CD14-positive monocyte (primary cell): ENCODE measurements at regions not wholly inside any gene's neighbourhood (a gene's known extent, or its start where the extent isn't known, plus 50 kb on each side); places are given as distances from the start of the nearest gene placed in this dataset.

Experiments
- DNase-seq, 3 donors: peaks; one replicate each; pipeline ENCODE4 v3.0.0-alpha.2; 2011 to 2022
- H2AFZ ChIP-seq: 2 replicates; pipeline ENCODE4 v1.6.0; 2012; ENCODE audit warnings: mild to moderate bottlenecking, low read depth, low read length, inconsistent platforms; ENCODE audit not compliant: insufficient read depth, poor library complexity, severe bottlenecking
- H3K27ac ChIP-seq, 2 donors: 1 replicate in 1 of 2; 2 replicates in 1 of 2; pipeline ENCODE4 v1.5.1; 2012 to 2013; ENCODE audit warnings: low read length in 2 of 2, control low read depth in 1 of 2, inconsistent platforms in 1 of 2, low read depth in 1 of 2, mild to moderate bottlenecking in 1 of 2
- H3K27me3 ChIP-seq, 2 donors: one replicate each; pipeline versions ENCODE4 v1.6.0 to v1.6.1; 2011 to 2013; ENCODE audit warnings: low read length in 2 of 2; ENCODE audit not compliant: control insufficient read depth in 2 of 2, insufficient read depth in 2 of 2
- H3K36me3 ChIP-seq, 2 donors: replicated peaks in 1 of 2; 1 replicate in 1 of 2; 2 replicates in 1 of 2; pipeline versions ENCODE4 v1.5.1 to v1.6.1; 2012 to 2013; ENCODE audit warnings: low read length in 2 of 2, control low read depth in 1 of 2, inconsistent platforms in 1 of 2, mild to moderate bottlenecking in 1 of 2; ENCODE audit not compliant: insufficient read depth in 2 of 2, control insufficient read depth in 1 of 2
- H3K4me1 ChIP-seq, 2 donors: 1 replicate in 1 of 2; 2 replicates in 1 of 2; pipeline versions ENCODE4 v1.5.1 to v1.6.1; 2012 to 2013; ENCODE audit warnings: low read length in 2 of 2, control low read depth in 1 of 2, inconsistent platforms in 1 of 2, mild to moderate bottlenecking in 1 of 2, moderate library complexity in 1 of 2; ENCODE audit not compliant: insufficient read depth in 2 of 2, control insufficient read depth in 1 of 2
- H3K4me2 ChIP-seq: replicated peaks from 2 replicates; pipeline ENCODE3; 2012; ENCODE audit warnings: low read length, moderate library complexity, mild to moderate bottlenecking; ENCODE audit not compliant: poor library complexity, severe bottlenecking; ENCODE audit errors: extremely low read depth
- H3K4me3 ChIP-seq, 3 experiments: fragments of 200-600 bp in 1 of 3; sonication (generic) in 1 of 3; replicated peaks in 1 of 3; 1 replicate in 2 of 3; 2 replicates in 1 of 3; pipeline ENCODE4 v1.5.1; 2011 to 2013; ENCODE audit warnings: low read length in 3 of 3, mild to moderate bottlenecking in 3 of 3, control low read depth in 2 of 3, low read depth in 2 of 3, inconsistent platforms in 1 of 3, moderate library complexity in 1 of 3
- H3K79me2 ChIP-seq: 2 replicates; pipeline ENCODE4 v1.6.0; 2012; ENCODE audit warnings: mild to moderate bottlenecking, control low read depth, inconsistent platforms, low read length, moderate library complexity; ENCODE audit not compliant: insufficient read depth
- H3K9ac ChIP-seq: 2 replicates; pipeline ENCODE4 v1.6.0; 2017; ENCODE audit warnings: low read length, mild to moderate bottlenecking; ENCODE audit not compliant: insufficient read depth, poor library complexity, severe bottlenecking
- H3K9me3 ChIP-seq, 2 donors: replicated peaks in 1 of 2; 1 replicate in 1 of 2; 2 replicates in 1 of 2; pipeline versions ENCODE4 v1.5.1 to v1.6.1; 2012 to 2013; ENCODE audit warnings: low read length in 2 of 2, control low read depth in 1 of 2; ENCODE audit not compliant: control insufficient read depth in 1 of 2, insufficient read depth in 1 of 2
- H4K20me1 ChIP-seq: 2 replicates; pipeline ENCODE4 v1.6.0; 2012; ENCODE audit warnings: mild to moderate bottlenecking, low read length, control low read depth, moderate library complexity; ENCODE audit not compliant: insufficient read depth
- H3K27ac Mint-ChIP-seq, 7 donors: one replicate each; pipeline ENCODE4 v1.8.0; 2020; ENCODE audit warnings: mild to moderate bottlenecking in 7 of 7, mixed read lengths in 7 of 7, moderate library complexity in 6 of 7, inconsistent platforms in 2 of 7
- H3K27me3 Mint-ChIP-seq, 3 donors: one replicate each; pipeline ENCODE4 v1.8.0; 2021 to 2022; ENCODE audit warnings: low read depth in 3 of 3, mild to moderate bottlenecking in 3 of 3, mixed read lengths in 3 of 3, moderate library complexity in 3 of 3, inconsistent platforms in 1 of 3
- H3K36me3 Mint-ChIP-seq, 2 donors: one replicate each; pipeline ENCODE4 v1.8.0; 2020; ENCODE audit warnings: mixed read lengths in 2 of 2, inconsistent platforms in 1 of 2, mild to moderate bottlenecking in 1 of 2
- H3K4me1 Mint-ChIP-seq: one replicate; pipeline ENCODE4 v1.8.0; 2020; ENCODE audit warnings: mild to moderate bottlenecking, mixed read lengths
- H3K4me3 Mint-ChIP-seq, 2 donors: one replicate each; pipeline ENCODE4 v1.8.0; 2020; ENCODE audit warnings: mild to moderate bottlenecking in 2 of 2, mixed read lengths in 2 of 2, moderate library complexity in 1 of 2
- H3K9me3 Mint-ChIP-seq, 7 donors: one replicate each; pipeline ENCODE4 v1.8.0; 2020 to 2022; ENCODE audit warnings: mixed read lengths in 7 of 7, mild to moderate bottlenecking in 6 of 7, moderate library complexity in 6 of 7, inconsistent platforms in 2 of 7
- CTCF ChIP-seq: fragments of 200-600 bp; IDR thresholded peaks from one replicate; pipeline ENCODE4 v1.8.0; 2022; ENCODE audit warnings: antibody characterized with exemption, mild to moderate bottlenecking
- WGBS: methylation state at CpG from one replicate; pipeline ENCODE4 v1.1.5; 2013; ENCODE audit warnings: missing lambda C conversion rate; ENCODE audit not compliant: insufficient coverage; 5-methylcytosine and 5-hydroxymethylcytosine counted together
- intact Hi-C, 2 donors: fragments of 100-400 bp; cut with micrococcal nuclease; formaldehyde crosslinking; loops; one replicate each; pipeline versions ENCODE4 v1.15.0 to v1.15.1; 2023

- H3K36me3 ChIP-seq = no peaks in the 10 kb centered on the region
- no peaks in the 10 kb centered on the region for H3K27me3 ChIP-seq
- H3K4me1 ChIP-seq = no peaks in the 10 kb centered on the region
- Mint-ChIP-seq H3K27me3 (no peaks in the 10 kb centered on the region), H3K9me3 (peaks cover 0 to 13% (median 4%) of the 10 kb centered on the region in 7 donors), H3K4me3 (no peak overlapping the region), H3K27ac (no peak overlapping the region), H3K36me3 (no peaks in the 10 kb centered on the region), H3K4me1 (no peaks in the 10 kb centered on the region)
- no peak overlapping the region for H2AFZ ChIP-seq
- no peak for TF ChIP-seq CTCF
- H3K9ac ChIP-seq = no peak overlapping the region
- intact Hi-C loops = no loop called here
- H3K27ac ChIP-seq = no peak overlapping the region
- WGBS = no CpG with 5 or more reads among the region's 1 CpG
- H4K20me1 ChIP-seq = no peaks in the 10 kb centered on the region
- peaks cover 0 to 4% of the 10 kb centered on the region in 2 donors for H3K9me3 ChIP-seq
- H3K4me3 ChIP-seq = no peak overlapping the region
- no peaks in the 10 kb centered on the region for H3K79me2 ChIP-seq
- H3K4me2 ChIP-seq = no peak overlapping the region
- no peak for DNase-seq
Observed at GRCh38 chr7:46687203-46687602, 766.1 kb upstream of the IGFBP3 start.

GRCh38 chr7:46685051-46685450 is 764.0 kb upstream of the IGFBP3 start:
- H3K27ac ChIP-seq = no peak overlapping the region
- no peak overlapping the region for H2AFZ ChIP-seq
- Mint-ChIP-seq H3K27me3 (no peaks in the 10 kb centered on the region), H3K4me1 (no peaks in the 10 kb centered on the region), H3K36me3 (no peaks in the 10 kb centered on the region), H3K4me3 (no peak overlapping the region), H3K9me3 (peaks cover 0 to 15% (median 4%) of the 10 kb centered on the region in 7 donors), H3K27ac (no peak overlapping the region)
- H3K4me3 ChIP-seq = no peak overlapping the region
- no peak for DNase-seq
- intact Hi-C loops = no loop called here
- H3K79me2 ChIP-seq = no peaks in the 10 kb centered on the region
- no peak for TF ChIP-seq CTCF
- no peaks in the 10 kb centered on the region for H3K4me1 ChIP-seq
- peaks cover 4% of the 10 kb centered on the region in 2 donors for H3K9me3 ChIP-seq
- no peaks in the 10 kb centered on the region for H3K36me3 ChIP-seq
- H3K4me2 ChIP-seq = no peak overlapping the region
- no peaks in the 10 kb centered on the region for H4K20me1 ChIP-seq
- H3K27me3 ChIP-seq = no peaks in the 10 kb centered on the region
- no CpG with 5 or more reads among the region's 2 CpGs for WGBS
- H3K9ac ChIP-seq = no peak overlapping the region
